HFF-Myc (cell line): ENCODE measurements at regions not wholly inside any gene's neighbourhood (a gene's known extent, or its start where the extent isn't known, plus 50 kb on each side); places are given as distances from the start of the nearest gene placed in this dataset.

Experiments used
- DNase-seq: peaks from one replicate; pipeline ENCODE4 v3.0.0-alpha.2; 2011; ENCODE audit warnings: low read depth; ENCODE audit errors: extremely low read depth
- H3K4me3 ChIP-seq: replicated peaks from 2 replicates; pipeline ENCODE4 v1.5.1; 2011; ENCODE audit warnings: low read depth, mild to moderate bottlenecking, control low read depth, low read length
- CTCF ChIP-seq: IDR thresholded peaks from 2 replicates; pipeline ENCODE4 v1.5.1; 2012; ENCODE audit warnings: mild to moderate bottlenecking, low read depth, low read length, control low read depth; ENCODE audit errors: missing control alignments

DNA sequence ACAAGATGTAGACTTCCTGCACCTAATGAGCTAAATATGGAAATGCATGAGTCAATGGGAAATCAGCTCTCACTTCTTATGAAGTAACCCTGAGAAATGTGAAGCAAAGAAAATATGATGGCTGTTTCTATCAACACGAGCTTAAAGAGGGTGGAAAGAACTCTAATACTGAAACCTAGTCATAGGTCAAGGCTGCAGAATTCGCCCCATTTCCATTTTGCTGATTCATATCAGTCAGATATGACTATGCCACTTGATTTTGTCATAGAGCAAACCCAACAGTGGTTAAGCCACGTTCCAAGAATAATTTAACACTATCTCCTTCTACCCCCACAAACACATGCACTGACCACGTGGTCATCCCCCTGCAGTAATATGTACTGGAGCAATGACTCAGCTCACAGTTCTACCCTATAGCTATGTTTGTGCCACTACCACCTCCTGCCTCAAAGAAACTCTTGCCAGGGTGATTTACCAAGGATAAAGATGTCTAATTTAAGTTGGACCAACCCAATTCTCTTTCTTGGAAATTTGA is 157.5 kb downstream of the TMTC3 start:
- no peak overlapping the region for H3K4me3 ChIP-seq
- DNase-seq = peak; percentile 78
- no peak for TF ChIP-seq CTCF

DNA sequence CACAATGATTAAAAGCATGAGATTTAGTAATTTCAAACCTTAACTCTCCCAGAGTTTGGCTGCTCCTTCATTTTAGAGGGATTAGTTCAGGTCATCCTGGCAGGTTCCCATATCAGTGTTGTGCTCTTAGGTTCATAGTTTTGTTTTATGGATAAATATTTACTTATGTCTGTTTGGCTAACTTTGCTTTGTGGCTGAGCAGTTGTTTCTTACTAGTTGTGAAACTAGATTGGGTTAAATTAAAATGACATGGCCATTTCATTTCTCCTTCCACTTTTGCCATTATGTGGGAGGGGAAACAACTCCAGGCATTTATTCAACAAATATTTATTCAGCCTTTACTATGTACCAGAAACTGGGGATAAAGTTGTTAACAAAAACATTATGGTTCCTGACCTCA is 158.8 kb downstream of the TMTC3 start:
- TF ChIP-seq CTCF = no peak
- no peak for DNase-seq
- H3K4me3 ChIP-seq = no peak overlapping the region

GRCh38 chr12:88303335-88303734 is 161.2 kb downstream of the TMTC3 start:
- DNase-seq = no peak
- no peak for TF ChIP-seq CTCF
- no peak overlapping the region for H3K4me3 ChIP-seq

GRCh38 chr12:88305254-88305890 is 163.3 kb downstream of the TMTC3 start:
- H3K4me3 ChIP-seq = no peak overlapping the region
- no peak for TF ChIP-seq CTCF
- no peak for DNase-seq

- TF ChIP-seq CTCF = no peak
These were observed 164.5 kb downstream of the TMTC3 start for GRCh38 chr12:88306471-88307069.

DNA sequence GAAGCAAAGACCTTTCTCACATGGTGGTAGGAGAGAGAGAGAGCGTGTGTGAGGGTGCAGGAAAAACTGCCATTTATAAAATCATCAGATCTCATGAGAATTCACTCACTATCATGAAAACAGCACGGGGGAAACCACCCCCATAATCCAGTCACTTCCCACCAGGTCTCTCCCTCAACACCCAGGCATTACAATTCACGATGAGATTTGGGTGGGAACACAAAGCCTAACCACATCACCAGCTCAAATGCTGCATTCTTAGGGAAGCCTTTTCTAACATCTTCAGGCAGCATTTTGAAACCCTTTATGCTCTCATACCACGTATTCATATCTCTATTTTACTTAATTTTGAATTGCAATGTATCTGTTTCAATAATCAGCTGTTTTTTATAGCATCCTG is 165.9 kb downstream of the TMTC3 start:
- no peak for TF ChIP-seq CTCF
- H3K4me3 ChIP-seq = no peak overlapping the region
- DNase-seq = no peak

More at GRCh38 chr12:88306471-88307069, 164.5 kb downstream of the TMTC3 start:
- H3K4me3 ChIP-seq = no peak overlapping the region
- DNase-seq = no peak
